ENCODE measurements at regions not wholly inside any gene's neighbourhood (a gene's known extent, or its start where the extent isn't known, plus 50 kb on each side); places are given as distances from the start of the nearest gene placed in this dataset.

DNA sequence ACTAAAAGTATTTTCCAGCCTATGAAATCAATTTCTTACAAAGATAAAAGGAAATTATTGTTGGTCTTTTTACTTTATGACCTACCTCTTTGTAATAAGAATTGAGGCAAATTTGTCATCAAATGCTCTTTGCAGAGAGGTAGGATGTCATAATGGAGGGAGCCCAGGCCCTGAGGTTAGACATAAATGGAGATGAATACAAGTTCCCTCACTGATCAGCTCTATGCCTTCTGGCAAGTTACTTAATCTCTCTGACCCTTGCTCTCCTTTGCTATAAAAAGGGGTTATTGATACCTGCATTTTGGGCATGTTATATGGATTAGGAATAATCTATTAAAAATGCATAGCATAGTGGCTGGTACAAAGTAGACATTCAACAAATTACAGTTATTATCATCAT lies 146.9 kb upstream of the KRR1 start:
- H3K9me3 ChIP-seq, result no peaks in the 10 kb centered on the region
- ChIA-PET POLR2A (no interaction called here), CTCF (no interaction called here)
- peak overlapping the region; percentile 29 to 98; a peak in 3 of 4 replicates for H3K27ac ChIP-seq (ENCODE audit: low read depth in 2 of 2, low read length in 1 of 2)
- no peaks in the 10 kb centered on the region for H3K79me2 ChIP-seq (ENCODE audit: insufficient read depth)
- H2AFZ ChIP-seq (ENCODE audit: low read depth), result peak overlapping the region; percentile 58
- no peaks in the 10 kb centered on the region for H3K36me3 ChIP-seq (replicated peaks in 1 of 2; ENCODE audit: control insufficient read depth in 1 of 2, insufficient read depth in 2 of 2, low read length in 1 of 2)
- H3K9me2 ChIP-seq, result no peaks in the 10 kb centered on the region
- peaks cover 52% of the 10 kb centered on the region for H3F3A ChIP-seq (replicated peaks; ENCODE audit: insufficient read depth)
- H3K4me2 ChIP-seq, result peak overlapping the region; percentile 12; the same call in 1 of the 2 replicates
- no peak overlapping the region for H3K4me3 ChIP-seq (ENCODE audit: low read depth in 2 of 2, low read length in 1 of 2)
- peaks cover 0 to 53% of the 10 kb centered on the region in 2 experiments; a peak in 3 of 4 replicates for H3K4me1 ChIP-seq (ENCODE audit: control insufficient read depth in 1 of 2, insufficient read depth in 2 of 2, low read depth in 1 of 2, low read length in 1 of 2)
- no peak for DNase-seq
- H3K9ac ChIP-seq, result peak overlapping the region; percentile 41; the same call in 1 of the 2 replicates
- H4K20me1 ChIP-seq (ENCODE audit: insufficient read depth), result no peaks in the 10 kb centered on the region
- H3K27me3 ChIP-seq (ENCODE audit: insufficient read depth), result no peaks in the 10 kb centered on the region
- no peak for TF ChIP-seq GATA2 (CRISPR knock-in tag; IDR thresholded peaks at IDR 0.05)
- TF ChIP-seq, protein P1, sequence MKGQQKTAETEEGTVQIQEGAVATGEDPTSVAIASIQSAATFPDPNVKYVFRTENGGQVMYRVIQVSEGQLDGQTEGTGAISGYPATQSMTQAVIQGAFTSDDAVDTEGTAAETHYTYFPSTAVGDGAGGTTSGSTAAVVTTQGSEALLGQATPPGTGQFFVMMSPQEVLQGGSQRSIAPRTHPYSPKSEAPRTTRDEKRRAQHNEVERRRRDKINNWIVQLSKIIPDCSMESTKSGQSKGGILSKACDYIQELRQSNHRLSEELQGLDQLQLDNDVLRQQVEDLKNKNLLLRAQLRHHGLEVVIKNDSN (IDR thresholded peaks at IDR 0.05; ENCODE audit: borderline replicate concordance, low read depth), result no peak
- no peak for TF ChIP-seq GABPA (IDR thresholded peaks at IDR 0.05; ENCODE audit: low read depth)
- no peak for TF ChIP-seq SIN3A (IDR thresholded peaks at IDR 0.05; ENCODE audit: borderline replicate concordance, low read depth, low read length)
- no peak for TF ChIP-seq FOXJ3 (CRISPR knock-in tag; IDR thresholded peaks at IDR 0.05)
- TF ChIP-seq, protein P2, sequence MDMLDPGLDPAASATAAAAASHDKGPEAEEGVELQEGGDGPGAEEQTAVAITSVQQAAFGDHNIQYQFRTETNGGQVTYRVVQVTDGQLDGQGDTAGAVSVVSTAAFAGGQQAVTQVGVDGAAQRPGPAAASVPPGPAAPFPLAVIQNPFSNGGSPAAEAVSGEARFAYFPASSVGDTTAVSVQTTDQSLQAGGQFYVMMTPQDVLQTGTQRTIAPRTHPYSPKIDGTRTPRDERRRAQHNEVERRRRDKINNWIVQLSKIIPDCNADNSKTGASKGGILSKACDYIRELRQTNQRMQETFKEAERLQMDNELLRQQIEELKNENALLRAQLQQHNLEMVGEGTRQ (IDR thresholded peaks at IDR 0.05; ENCODE audit: borderline replicate concordance, low read depth, low read length), result no peak
- TF ChIP-seq, protein P3, sequence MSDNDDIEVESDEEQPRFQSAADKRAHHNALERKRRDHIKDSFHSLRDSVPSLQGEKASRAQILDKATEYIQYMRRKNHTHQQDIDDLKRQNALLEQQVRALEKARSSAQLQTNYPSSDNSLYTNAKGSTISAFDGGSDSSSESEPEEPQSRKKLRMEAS (IDR thresholded peaks at IDR 0.05; ENCODE audit: low read depth), result no peak
- no peak for TF ChIP-seq RXRA (IDR thresholded peaks at IDR 0.05; ENCODE audit: borderline replicate concordance, low read depth)
- no peak for TF ChIP-seq TAF1 (IDR thresholded peaks at IDR 0.05; ENCODE audit: borderline replicate concordance, low read depth, low read length)
- TF ChIP-seq RAD21 (IDR thresholded peaks at IDR 0.05; ENCODE audit: low read length), result no peak
- TF ChIP-seq EP300 (IDR thresholded peaks at IDR 0.05; ENCODE audit: borderline replicate concordance in 1 of 2, low read depth in 1 of 2, low read length in 1 of 2), result no peak
- TF ChIP-seq, protein P4, sequence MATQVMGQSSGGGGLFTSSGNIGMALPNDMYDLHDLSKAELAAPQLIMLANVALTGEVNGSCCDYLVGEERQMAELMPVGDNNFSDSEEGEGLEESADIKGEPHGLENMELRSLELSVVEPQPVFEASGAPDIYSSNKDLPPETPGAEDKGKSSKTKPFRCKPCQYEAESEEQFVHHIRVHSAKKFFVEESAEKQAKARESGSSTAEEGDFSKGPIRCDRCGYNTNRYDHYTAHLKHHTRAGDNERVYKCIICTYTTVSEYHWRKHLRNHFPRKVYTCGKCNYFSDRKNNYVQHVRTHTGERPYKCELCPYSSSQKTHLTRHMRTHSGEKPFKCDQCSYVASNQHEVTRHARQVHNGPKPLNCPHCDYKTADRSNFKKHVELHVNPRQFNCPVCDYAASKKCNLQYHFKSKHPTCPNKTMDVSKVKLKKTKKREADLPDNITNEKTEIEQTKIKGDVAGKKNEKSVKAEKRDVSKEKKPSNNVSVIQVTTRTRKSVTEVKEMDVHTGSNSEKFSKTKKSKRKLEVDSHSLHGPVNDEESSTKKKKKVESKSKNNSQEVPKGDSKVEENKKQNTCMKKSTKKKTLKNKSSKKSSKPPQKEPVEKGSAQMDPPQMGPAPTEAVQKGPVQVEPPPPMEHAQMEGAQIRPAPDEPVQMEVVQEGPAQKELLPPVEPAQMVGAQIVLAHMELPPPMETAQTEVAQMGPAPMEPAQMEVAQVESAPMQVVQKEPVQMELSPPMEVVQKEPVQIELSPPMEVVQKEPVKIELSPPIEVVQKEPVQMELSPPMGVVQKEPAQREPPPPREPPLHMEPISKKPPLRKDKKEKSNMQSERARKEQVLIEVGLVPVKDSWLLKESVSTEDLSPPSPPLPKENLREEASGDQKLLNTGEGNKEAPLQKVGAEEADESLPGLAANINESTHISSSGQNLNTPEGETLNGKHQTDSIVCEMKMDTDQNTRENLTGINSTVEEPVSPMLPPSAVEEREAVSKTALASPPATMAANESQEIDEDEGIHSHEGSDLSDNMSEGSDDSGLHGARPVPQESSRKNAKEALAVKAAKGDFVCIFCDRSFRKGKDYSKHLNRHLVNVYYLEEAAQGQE (IDR thresholded peaks at IDR 0.05; ENCODE audit: low read depth, low read length), result no peak
- TF ChIP-seq EZH2phosphoT487 (IDR thresholded peaks at IDR 0.05; ENCODE audit: borderline replicate concordance, low read depth), result no peak
- TF ChIP-seq, protein P5, sequence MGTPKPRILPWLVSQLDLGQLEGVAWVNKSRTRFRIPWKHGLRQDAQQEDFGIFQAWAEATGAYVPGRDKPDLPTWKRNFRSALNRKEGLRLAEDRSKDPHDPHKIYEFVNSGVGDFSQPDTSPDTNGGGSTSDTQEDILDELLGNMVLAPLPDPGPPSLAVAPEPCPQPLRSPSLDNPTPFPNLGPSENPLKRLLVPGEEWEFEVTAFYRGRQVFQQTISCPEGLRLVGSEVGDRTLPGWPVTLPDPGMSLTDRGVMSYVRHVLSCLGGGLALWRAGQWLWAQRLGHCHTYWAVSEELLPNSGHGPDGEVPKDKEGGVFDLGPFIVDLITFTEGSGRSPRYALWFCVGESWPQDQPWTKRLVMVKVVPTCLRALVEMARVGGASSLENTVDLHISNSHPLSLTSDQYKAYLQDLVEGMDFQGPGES (IDR thresholded peaks at IDR 0.05; ENCODE audit: low read depth, low read length), result no peak
- TF ChIP-seq TCF12 (IDR thresholded peaks at IDR 0.05), result no peak
- TF ChIP-seq RFX5 (IDR thresholded peaks at IDR 0.05; ENCODE audit: low read length), result no peak
